Lower leg skin (tissue), 3 donors: ENCODE measurements at regions not wholly inside any gene's neighbourhood (a gene's known extent, or its start where the extent isn't known, plus 50 kb on each side); places are given as distances from the start of the nearest gene placed in this dataset.

Experiments
- CTCF ChIP-seq, 3 donors: fragments of 450-650 bp; IDR thresholded peaks; one replicate each; pipeline ENCODE4 v1.5.1; 2016; ENCODE audit warnings: antibody characterized with exemption in 3 of 3, mild to moderate bottlenecking in 3 of 3, moderate library complexity in 2 of 3
- POLR2A ChIP-seq, 2 donors: fragments of 450-650 bp; IDR thresholded peaks; one replicate each; pipeline ENCODE4 v1.6.1; 2016 to 2017; ENCODE audit warnings: antibody characterized with exemption in 2 of 2, mild to moderate bottlenecking in 1 of 2, moderate library complexity in 1 of 2

- TF ChIP-seq CTCF (IDR thresholded peaks at IDR 0.05) = no peak
- no peak for TF ChIP-seq POLR2A (IDR thresholded peaks at IDR 0.05)
Observed at GRCh38 chr6:111972745-111973117, 81.2 kb upstream of the CCN6 start.
